DMS 273 (cell line): ENCODE measurements at regions not wholly inside any gene's neighbourhood (a gene's known extent, or its start where the extent isn't known, plus 50 kb on each side); places are given as distances from the start of the nearest gene placed in this dataset.

Experiments
- DNase-seq: peaks from one replicate; lab custom pipeline; 2025; ENCODE audit not compliant: unreplicated experiment; lab: John Stamatoyannopoulos, UW

- DNase-seq = no peak
Observed at GRCh38 chr14:28536889-28537288, 229.7 kb upstream of the FOXG1 start.

- DNase-seq = no peak
Observed at GRCh38 chr14:28542040-28542439, 224.5 kb upstream of the FOXG1 start.

- no peak for DNase-seq
Observed at GRCh38 chr14:28565345-28565744, 201.2 kb upstream of the FOXG1 start.

GRCh38 chr14:28570391-28570790 is 196.2 kb upstream of the FOXG1 start:
- DNase-seq = no peak

- DNase-seq = no peak
Observed at GRCh38 chr14:28571636-28572035, 195.0 kb upstream of the FOXG1 start.

GRCh38 chr14:28576523-28576922 is 190.1 kb upstream of the FOXG1 start:
- no peak for DNase-seq

GRCh38 chr14:28577187-28577586 is 189.4 kb upstream of the FOXG1 start:
- no peak for DNase-seq

- no peak for DNase-seq
Observed at GRCh38 chr14:28577711-28578131, 188.9 kb upstream of the FOXG1 start.

GRCh38 chr14:28584951-28585350 is 181.6 kb upstream of the FOXG1 start:
- DNase-seq = no peak

GRCh38 chr14:28589792-28590191 is 176.8 kb upstream of the FOXG1 start:
- no peak for DNase-seq

- no peak for DNase-seq
Observed at GRCh38 chr14:28596391-28596790, 170.2 kb upstream of the FOXG1 start.

- DNase-seq = no peak
Observed at GRCh38 chr14:28599191-28599590, 167.4 kb upstream of the FOXG1 start.

- DNase-seq = no peak
Observed at GRCh38 chr14:28599605-28600004, 167.0 kb upstream of the FOXG1 start.

GRCh38 chr14:28603606-28604005 is 163.0 kb upstream of the FOXG1 start:
- DNase-seq = no peak

GRCh38 chr14:28607661-28608060 is 158.9 kb upstream of the FOXG1 start:
- no peak for DNase-seq

- no peak for DNase-seq
Observed at GRCh38 chr14:28608443-28608842, 158.1 kb upstream of the FOXG1 start.

GRCh38 chr14:28608851-28609828 is 157.4 kb upstream of the FOXG1 start:
- DNase-seq = peak; percentile 66

GRCh38 chr14:28612414-28612813 is 154.2 kb upstream of the FOXG1 start:
- DNase-seq = no peak

GRCh38 chr14:28613532-28613931 is 153.1 kb upstream of the FOXG1 start:
- no peak for DNase-seq

GRCh38 chr14:28626780-28627179 is 139.8 kb upstream of the FOXG1 start:
- DNase-seq = no peak

GRCh38 chr14:28629328-28630004 is 137.1 kb upstream of the FOXG1 start:
- DNase-seq = no peak

- DNase-seq = no peak
Observed at GRCh38 chr14:28630100-28630499, 136.5 kb upstream of the FOXG1 start.
